ENCODE measurements at regions not wholly inside any gene's neighbourhood (a gene's known extent, or its start where the extent isn't known, plus 50 kb on each side); places are given as distances from the start of the nearest gene placed in this dataset.
"Not testable (repeated sequence)": the region's sequence is repeated elsewhere in the genome, so short reads cannot be mapped to it uniquely, and the experiment has no call there.

GRCh38 chr3:70684701-70685100 is 372.3 kb upstream of the MDFIC2 start:
- no peak overlapping the region for H3K4me2 ChIP-seq (ENCODE audit: low read depth, low read length, poor library complexity, severe bottlenecking)
- H2AFZ ChIP-seq (ENCODE audit: low read depth, low read length, severe bottlenecking): no peak overlapping the region
- no peak overlapping the region for H3K27ac ChIP-seq (ENCODE audit: low read depth, low read length)
- no peaks in the 10 kb centered on the region for H3K9me2 ChIP-seq (replicated peaks; ENCODE audit: insufficient read depth, low read length)
- no peaks in the 10 kb centered on the region for H3K9me3 ChIP-seq (ENCODE audit: insufficient read depth, low read length)
- H3K79me2 ChIP-seq (ENCODE audit: insufficient read depth, low read length): no peaks in the 10 kb centered on the region
- no peaks in the 10 kb centered on the region for H4K20me1 ChIP-seq (ENCODE audit: low read depth, low read length)
- no peak overlapping the region for H3K4me3 ChIP-seq (ENCODE audit: insufficient read depth, low read length, poor library complexity, severe bottlenecking)
- H3K9ac ChIP-seq (ENCODE audit: low read length): no peak overlapping the region
- H3K36me3 ChIP-seq (ENCODE audit: low read length): no peaks in the 10 kb centered on the region
- no peak for TF ChIP-seq EZH2phosphoT487 (conservative IDR thresholded peaks at IDR 0.05; ENCODE audit: low read length)
- TF ChIP-seq, protein P1, sequence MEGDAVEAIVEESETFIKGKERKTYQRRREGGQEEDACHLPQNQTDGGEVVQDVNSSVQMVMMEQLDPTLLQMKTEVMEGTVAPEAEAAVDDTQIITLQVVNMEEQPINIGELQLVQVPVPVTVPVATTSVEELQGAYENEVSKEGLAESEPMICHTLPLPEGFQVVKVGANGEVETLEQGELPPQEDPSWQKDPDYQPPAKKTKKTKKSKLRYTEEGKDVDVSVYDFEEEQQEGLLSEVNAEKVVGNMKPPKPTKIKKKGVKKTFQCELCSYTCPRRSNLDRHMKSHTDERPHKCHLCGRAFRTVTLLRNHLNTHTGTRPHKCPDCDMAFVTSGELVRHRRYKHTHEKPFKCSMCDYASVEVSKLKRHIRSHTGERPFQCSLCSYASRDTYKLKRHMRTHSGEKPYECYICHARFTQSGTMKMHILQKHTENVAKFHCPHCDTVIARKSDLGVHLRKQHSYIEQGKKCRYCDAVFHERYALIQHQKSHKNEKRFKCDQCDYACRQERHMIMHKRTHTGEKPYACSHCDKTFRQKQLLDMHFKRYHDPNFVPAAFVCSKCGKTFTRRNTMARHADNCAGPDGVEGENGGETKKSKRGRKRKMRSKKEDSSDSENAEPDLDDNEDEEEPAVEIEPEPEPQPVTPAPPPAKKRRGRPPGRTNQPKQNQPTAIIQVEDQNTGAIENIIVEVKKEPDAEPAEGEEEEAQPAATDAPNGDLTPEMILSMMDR (IDR thresholded peaks at IDR 0.05; ENCODE audit: insufficient read depth, low read length, poor library complexity, severe bottlenecking): no peak
- no peaks in the 10 kb centered on the region for H3F3A ChIP-seq (ENCODE audit: insufficient read depth)
- no peaks in the 10 kb centered on the region for H3K27me3 ChIP-seq (ENCODE audit: low read length)

- H2AFZ ChIP-seq (ENCODE audit: low read depth, low read length, severe bottlenecking); H3K9me3 ChIP-seq (ENCODE audit: insufficient read depth, low read length); H3K27ac ChIP-seq (ENCODE audit: low read depth, low read length); H4K20me1 ChIP-seq (ENCODE audit: low read depth, low read length); H3K79me2 ChIP-seq (ENCODE audit: insufficient read depth, low read length); H3K4me2 ChIP-seq (ENCODE audit: low read depth, low read length, poor library complexity, severe bottlenecking); H3K36me3 ChIP-seq (ENCODE audit: low read length); H3K4me3 ChIP-seq (ENCODE audit: insufficient read depth, low read length, poor library complexity, severe bottlenecking); H3K9ac ChIP-seq (ENCODE audit: low read length); H3K9me2 ChIP-seq (replicated peaks; ENCODE audit: insufficient read depth, low read length); H3K27me3 ChIP-seq (ENCODE audit: low read length); H3F3A ChIP-seq (ENCODE audit: insufficient read depth): not testable (repeated sequence)
Measured at GRCh38 chr3:70675810-70676209, 363.4 kb upstream of the MDFIC2 start.

GRCh38 chr3:70658513-70659310 is 346.3 kb upstream of the MDFIC2 start:
- Histone ChIP-seq H3K27ac (ENCODE audit: low read depth, low read length) (no peak overlapping the region), H3K4me2 (ENCODE audit: low read depth, low read length, poor library complexity, severe bottlenecking) (no peak overlapping the region), H3F3A (ENCODE audit: insufficient read depth) (no peaks in the 10 kb centered on the region), H3K27me3 (ENCODE audit: low read length) (no peaks in the 10 kb centered on the region), H3K4me3 (ENCODE audit: insufficient read depth, low read length, poor library complexity, severe bottlenecking) (no peak overlapping the region), H4K20me1 (ENCODE audit: low read depth, low read length) (no peaks in the 10 kb centered on the region), H3K36me3 (ENCODE audit: low read length) (no peaks in the 10 kb centered on the region), H3K9ac (ENCODE audit: low read length) (no peak overlapping the region), H3K79me2 (ENCODE audit: insufficient read depth, low read length) (no peaks in the 10 kb centered on the region), H3K9me2 (replicated peaks; ENCODE audit: insufficient read depth, low read length) (no peaks in the 10 kb centered on the region), H3K9me3 (ENCODE audit: insufficient read depth, low read length) (no peaks in the 10 kb centered on the region), H2AFZ (ENCODE audit: low read depth, low read length, severe bottlenecking) (no peak overlapping the region)
- no peak for TF ChIP-seq EZH2phosphoT487 (conservative IDR thresholded peaks at IDR 0.05; ENCODE audit: low read length)
- TF ChIP-seq, protein P1 (IDR thresholded peaks at IDR 0.05; ENCODE audit: insufficient read depth, low read length, poor library complexity, severe bottlenecking): no peak

GRCh38 chr3:70657454-70657853 is 345.0 kb upstream of the MDFIC2 start:
- H3K27me3 ChIP-seq (ENCODE audit: low read length): no peaks in the 10 kb centered on the region
- H3K9me3 ChIP-seq (ENCODE audit: insufficient read depth, low read length): no peaks in the 10 kb centered on the region
- no peaks in the 10 kb centered on the region for H3K36me3 ChIP-seq (ENCODE audit: low read length)
- no peak overlapping the region for H3K4me2 ChIP-seq (ENCODE audit: low read depth, low read length, poor library complexity, severe bottlenecking)
- H2AFZ ChIP-seq (ENCODE audit: low read depth, low read length, severe bottlenecking): no peak overlapping the region
- no peak overlapping the region for H3K4me3 ChIP-seq (ENCODE audit: insufficient read depth, low read length, poor library complexity, severe bottlenecking)
- no peaks in the 10 kb centered on the region for H3F3A ChIP-seq (ENCODE audit: insufficient read depth)
- no peaks in the 10 kb centered on the region for H3K9me2 ChIP-seq (replicated peaks; ENCODE audit: insufficient read depth, low read length)
- H4K20me1 ChIP-seq (ENCODE audit: low read depth, low read length): no peaks in the 10 kb centered on the region
- no peaks in the 10 kb centered on the region for H3K79me2 ChIP-seq (ENCODE audit: insufficient read depth, low read length)
- H3K27ac ChIP-seq (ENCODE audit: low read depth, low read length): no peak overlapping the region
- no peak for TF ChIP-seq EZH2phosphoT487 (conservative IDR thresholded peaks at IDR 0.05; ENCODE audit: low read length)
- TF ChIP-seq, protein P1 (IDR thresholded peaks at IDR 0.05; ENCODE audit: insufficient read depth, low read length, poor library complexity, severe bottlenecking): no peak
- H3K9ac ChIP-seq (ENCODE audit: low read length): no peak overlapping the region

Measured in SU-DHL-6 (cell line).